Fibroblast of villous mesenchyme (primary cell): ENCODE measurements at regions not wholly inside any gene's neighbourhood (a gene's known extent, or its start where the extent isn't known, plus 50 kb on each side); places are given as distances from the start of the nearest gene placed in this dataset.

Source experiments
- DNase-seq: peaks from one replicate; pipeline ENCODE4 v3.0.0-alpha.2; 2010; ENCODE audit warnings: low read depth
- H3K4me3 ChIP-seq: 2 replicates; pipeline ENCODE4 v1.5.1; 2011; ENCODE audit warnings: low read depth, mild to moderate bottlenecking, low read length
- CTCF ChIP-seq: IDR thresholded peaks from 2 replicates; pipeline ENCODE4 v1.5.1; 2012; ENCODE audit warnings: low read depth, mild to moderate bottlenecking, low read length; ENCODE audit not compliant: insufficient read depth

- no peak for TF ChIP-seq CTCF
- no peak for DNase-seq
- no peak overlapping the region for H3K4me3 ChIP-seq
Observed at GRCh38 chr19:56986386-56986785, 133.4 kb upstream of the USP29 start.

GRCh38 chr19:56987184-56987583 is 132.6 kb upstream of the USP29 start:
- no peak overlapping the region for H3K4me3 ChIP-seq
- TF ChIP-seq CTCF = no peak
- no peak for DNase-seq

DNA sequence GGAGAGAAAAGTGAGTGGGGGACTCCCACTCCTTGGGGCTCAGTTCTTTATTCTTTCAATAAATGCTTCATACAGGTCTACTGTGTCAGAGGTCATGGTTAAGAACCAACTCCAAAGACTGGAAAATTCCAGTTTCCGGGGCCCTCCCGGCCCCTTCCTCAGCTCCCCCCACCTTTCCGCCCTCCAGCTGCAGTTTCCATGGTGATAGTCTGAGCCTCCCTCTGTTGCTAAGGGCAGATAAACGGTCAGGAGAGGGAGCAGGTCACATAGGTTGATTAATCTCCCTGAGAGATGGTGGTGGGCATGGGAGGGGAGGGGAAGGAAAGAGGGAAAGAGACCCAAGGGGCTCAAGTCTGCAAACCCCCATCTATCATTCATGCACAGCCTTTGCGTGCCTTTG is 131.5 kb upstream of the USP29 start:
- H3K4me3 ChIP-seq = no peak overlapping the region
- no peak for TF ChIP-seq CTCF
- no peak for DNase-seq

DNA sequence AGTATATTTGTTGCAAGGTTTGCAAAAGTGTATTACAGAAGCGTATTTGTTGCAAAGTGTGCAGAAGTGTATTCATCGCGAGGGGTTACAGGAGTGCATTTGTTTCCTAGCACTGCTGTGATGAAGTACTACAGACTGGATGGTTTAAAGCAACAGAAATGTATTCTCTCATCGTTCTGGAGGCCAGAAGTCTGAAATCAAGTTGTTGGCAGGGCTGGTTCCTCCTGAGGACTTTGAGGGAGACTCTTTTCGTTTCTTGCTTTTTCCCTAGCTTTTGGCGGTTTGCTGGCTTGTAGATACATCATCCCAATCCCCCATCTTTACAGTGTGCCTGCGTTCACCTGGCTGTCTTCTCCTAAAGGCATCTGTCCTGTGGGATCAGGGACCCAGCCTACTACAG is 127.9 kb upstream of the USP29 start:
- TF ChIP-seq CTCF = no peak
- no peak overlapping the region for H3K4me3 ChIP-seq
- DNase-seq = no peak

DNA sequence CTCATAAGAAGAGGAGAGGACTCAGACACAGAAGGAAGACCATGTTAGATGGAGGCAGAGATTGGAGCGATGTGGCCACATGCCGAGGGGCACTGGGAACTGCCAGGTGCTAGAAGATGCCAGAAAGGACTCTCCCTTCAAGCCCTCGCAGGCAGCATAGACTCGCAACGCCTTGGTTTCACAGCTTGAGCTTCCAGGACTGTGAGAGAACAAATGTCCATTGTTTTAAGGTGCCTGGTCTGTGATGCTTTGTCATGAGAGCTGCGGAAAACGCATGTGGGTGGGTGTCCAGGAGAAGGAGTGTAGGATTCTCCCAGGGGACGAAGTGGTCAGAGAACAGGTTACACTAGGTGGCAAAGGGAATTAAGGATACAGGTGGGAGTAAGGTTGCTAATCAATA is 125.9 kb upstream of the USP29 start:
- no peak overlapping the region for H3K4me3 ChIP-seq
- TF ChIP-seq CTCF = no peak
- no peak for DNase-seq

DNA sequence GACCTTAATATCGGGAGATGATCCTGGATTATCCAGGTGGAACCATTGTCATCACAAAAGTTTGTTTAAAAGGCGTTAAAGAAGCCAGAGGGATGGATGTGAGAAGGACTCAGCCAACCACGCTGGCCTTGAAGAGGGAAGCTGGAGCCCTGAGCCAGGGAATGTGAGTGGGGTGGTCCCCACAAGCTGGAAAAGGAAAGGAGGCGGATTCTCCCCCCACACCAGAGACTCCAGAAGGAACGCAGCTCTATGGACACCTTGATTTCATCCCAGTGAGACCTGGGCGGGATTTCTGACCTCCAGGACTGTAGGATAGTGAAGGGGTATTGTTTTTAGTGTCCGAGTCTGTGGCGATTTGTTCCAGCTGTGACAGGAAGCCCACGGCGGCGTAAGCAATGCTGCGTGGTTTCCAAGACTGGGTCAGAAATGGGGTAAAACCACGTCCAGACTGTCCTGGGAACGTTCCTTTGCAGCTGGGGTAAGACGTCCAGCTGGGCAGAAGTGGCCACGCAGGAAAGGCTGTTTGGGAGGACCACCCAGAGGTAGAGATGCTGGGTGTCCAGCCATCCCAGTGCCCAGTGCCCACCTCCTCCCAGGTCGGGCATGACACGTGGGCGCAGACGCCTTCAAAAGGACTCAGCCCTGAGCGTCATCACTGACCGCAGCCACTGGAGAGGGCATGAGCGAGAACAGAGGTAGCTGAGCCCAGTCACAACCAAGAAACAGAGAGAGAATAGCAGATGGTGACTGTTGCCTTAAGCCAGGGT is 125.4 kb upstream of the USP29 start:
- TF ChIP-seq CTCF = no peak
- no peak for DNase-seq
- H3K4me3 ChIP-seq = no peak overlapping the region

DNA sequence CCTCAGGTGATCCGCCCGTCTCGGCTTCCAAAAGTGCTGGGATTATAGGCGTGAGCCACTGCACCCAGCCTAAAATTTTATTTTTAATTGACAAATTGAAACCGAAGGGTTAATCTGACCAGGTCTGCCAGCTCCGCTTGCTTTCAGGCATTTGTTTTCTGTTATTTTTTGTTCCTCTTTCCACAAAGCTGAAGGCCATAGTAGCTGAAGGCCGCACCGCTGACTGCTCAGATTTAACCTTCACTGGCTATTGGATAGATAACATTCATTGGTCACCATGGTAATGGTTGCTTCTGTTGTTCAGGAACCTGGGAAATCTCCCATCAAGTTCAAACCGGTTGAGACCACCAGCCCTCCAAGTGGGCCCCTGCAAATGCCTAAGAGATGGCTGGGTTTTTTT is 124.5 kb upstream of the USP29 start:
- no peak overlapping the region for H3K4me3 ChIP-seq
- TF ChIP-seq CTCF = no peak
- DNase-seq = no peak
